Loucy (cell line): ENCODE measurements at regions not wholly inside any gene's neighbourhood (a gene's known extent, or its start where the extent isn't known, plus 50 kb on each side); places are given as distances from the start of the nearest gene placed in this dataset.

ENCODE experiments used
- H2AFZ ChIP-seq: fragments of 200-600 bp; sonication (generic); 2 replicates; pipeline ENCODE4 v1.6.0; 2016; ENCODE audit warnings: antibody characterized with exemption, mild to moderate bottlenecking, low read length, moderate library complexity
- H3F3A ChIP-seq: fragments of 200-600 bp; 2 replicates; pipeline ENCODE4 v1.6.0; 2016; ENCODE audit warnings: antibody characterized with exemption, low read depth, mild to moderate bottlenecking
- H3K27me3 ChIP-seq: fragments of 200-600 bp; sonication (generic); 2 replicates; pipeline ENCODE4 v1.6.1; 2014; ENCODE audit warnings: low read length, mild to moderate bottlenecking; ENCODE audit not compliant: insufficient read depth, poor library complexity, severe bottlenecking
- H3K36me3 ChIP-seq: fragments of 200-600 bp; sonication (generic); 2 replicates; pipeline ENCODE4 v1.6.1; 2016; ENCODE audit warnings: low read length; ENCODE audit not compliant: insufficient read depth
- H3K4me1 ChIP-seq: fragments of 200-600 bp; sonication (generic); 2 replicates; pipeline ENCODE4 v1.5.1; 2014; ENCODE audit warnings: low read length, mild to moderate bottlenecking; ENCODE audit not compliant: insufficient read depth, poor library complexity, severe bottlenecking
- H3K4me2 ChIP-seq: fragments of 200-600 bp; sonication (generic); 2 replicates; pipeline ENCODE4 v1.6.0; 2014; ENCODE audit warnings: antibody characterized with exemption, low read length, low read depth, mild to moderate bottlenecking; ENCODE audit not compliant: poor library complexity, severe bottlenecking
- H3K4me3 ChIP-seq: fragments of 200-600 bp; sonication (generic); 2 replicates; pipeline ENCODE4 v1.5.1; 2014; ENCODE audit warnings: low read length, mild to moderate bottlenecking, mixed read lengths; ENCODE audit not compliant: poor library complexity, severe bottlenecking
- H3K79me2 ChIP-seq: fragments of 200-600 bp; sonication (generic); 2 replicates; pipeline ENCODE4 v1.6.1; 2014; ENCODE audit warnings: low read length; ENCODE audit not compliant: insufficient read depth
- H3K9ac ChIP-seq: fragments of 200-600 bp; sonication (generic); 2 replicates; pipeline ENCODE4 v1.6.0; 2014; ENCODE audit warnings: mild to moderate bottlenecking, low read depth, low read length, moderate library complexity; ENCODE audit not compliant: poor library complexity, severe bottlenecking
- H3K9me2 ChIP-seq: fragments of 200-600 bp; sonication (generic); replicated peaks from 2 replicates; pipeline ENCODE4 v1.6.1; 2016; ENCODE audit warnings: low read depth, low read length, mixed read lengths
- H3K9me3 ChIP-seq: fragments of 200-600 bp; sonication (generic); 2 replicates; pipeline ENCODE4 v1.6.1; 2014; ENCODE audit warnings: mild to moderate bottlenecking, antibody characterized with exemption, low read length, low read depth; ENCODE audit not compliant: insufficient read depth
- H4K20me1 ChIP-seq: fragments of 200-600 bp; sonication (generic); 2 replicates; pipeline ENCODE4 v1.6.0; 2014; ENCODE audit warnings: antibody characterized with exemption, low read length, mild to moderate bottlenecking; ENCODE audit not compliant: insufficient read depth, poor library complexity, severe bottlenecking
- EZH2phosphoT487 ChIP-seq: fragments of 200-600 bp; IDR thresholded peaks from 2 replicates; pipeline ENCODE4 v1.6.1; 2018; ENCODE audit warnings: antibody characterized with exemption, mild to moderate bottlenecking, moderate library complexity, borderline replicate concordance
- TF ChIP-seq, protein P1 (sequence below): fragments of 200-600 bp; sonication (generic); conservative IDR thresholded peaks from 2 replicates; pipeline ENCODE4 v1.5.1; 2014; ENCODE audit warnings: mild to moderate bottlenecking, antibody characterized with exemption, low read length

DNA sequence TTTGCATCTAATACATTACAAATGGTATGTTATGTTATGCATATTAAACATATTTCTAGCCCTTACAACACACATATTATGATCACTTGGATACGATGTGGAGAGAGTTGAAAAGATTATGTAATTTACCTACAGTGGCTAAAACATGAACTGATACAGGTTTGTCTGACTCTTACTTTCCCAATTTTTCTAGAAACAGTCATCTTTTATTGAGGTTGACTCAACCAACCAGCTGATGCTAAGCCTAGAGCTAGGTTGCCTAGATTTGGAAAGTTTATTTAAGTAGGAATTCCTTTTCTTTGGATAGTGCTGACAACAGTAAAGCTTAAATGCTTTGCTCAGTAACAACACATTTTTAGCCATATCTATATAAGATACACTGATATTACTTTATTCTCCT is 1215.1 kb downstream of the ADGRL3 start:
- H4K20me1 ChIP-seq = no peaks in the 10 kb centered on the region
- no peak overlapping the region for H2AFZ ChIP-seq
- H3K79me2 ChIP-seq = no peaks in the 10 kb centered on the region
- no peaks in the 10 kb centered on the region for H3K27me3 ChIP-seq
- H3K4me1 ChIP-seq = no peaks in the 10 kb centered on the region
- no peak overlapping the region for H3K4me3 ChIP-seq
- H3K9me2 ChIP-seq = no peaks in the 10 kb centered on the region
- H3K9ac ChIP-seq = no peak overlapping the region
- TF ChIP-seq, protein P1, sequence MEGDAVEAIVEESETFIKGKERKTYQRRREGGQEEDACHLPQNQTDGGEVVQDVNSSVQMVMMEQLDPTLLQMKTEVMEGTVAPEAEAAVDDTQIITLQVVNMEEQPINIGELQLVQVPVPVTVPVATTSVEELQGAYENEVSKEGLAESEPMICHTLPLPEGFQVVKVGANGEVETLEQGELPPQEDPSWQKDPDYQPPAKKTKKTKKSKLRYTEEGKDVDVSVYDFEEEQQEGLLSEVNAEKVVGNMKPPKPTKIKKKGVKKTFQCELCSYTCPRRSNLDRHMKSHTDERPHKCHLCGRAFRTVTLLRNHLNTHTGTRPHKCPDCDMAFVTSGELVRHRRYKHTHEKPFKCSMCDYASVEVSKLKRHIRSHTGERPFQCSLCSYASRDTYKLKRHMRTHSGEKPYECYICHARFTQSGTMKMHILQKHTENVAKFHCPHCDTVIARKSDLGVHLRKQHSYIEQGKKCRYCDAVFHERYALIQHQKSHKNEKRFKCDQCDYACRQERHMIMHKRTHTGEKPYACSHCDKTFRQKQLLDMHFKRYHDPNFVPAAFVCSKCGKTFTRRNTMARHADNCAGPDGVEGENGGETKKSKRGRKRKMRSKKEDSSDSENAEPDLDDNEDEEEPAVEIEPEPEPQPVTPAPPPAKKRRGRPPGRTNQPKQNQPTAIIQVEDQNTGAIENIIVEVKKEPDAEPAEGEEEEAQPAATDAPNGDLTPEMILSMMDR = no peak
- TF ChIP-seq EZH2phosphoT487 = no peak
- no peak overlapping the region for H3K4me2 ChIP-seq
- H3F3A ChIP-seq = no peaks in the 10 kb centered on the region
- no peaks in the 10 kb centered on the region for H3K36me3 ChIP-seq
- no peaks in the 10 kb centered on the region for H3K9me3 ChIP-seq

DNA sequence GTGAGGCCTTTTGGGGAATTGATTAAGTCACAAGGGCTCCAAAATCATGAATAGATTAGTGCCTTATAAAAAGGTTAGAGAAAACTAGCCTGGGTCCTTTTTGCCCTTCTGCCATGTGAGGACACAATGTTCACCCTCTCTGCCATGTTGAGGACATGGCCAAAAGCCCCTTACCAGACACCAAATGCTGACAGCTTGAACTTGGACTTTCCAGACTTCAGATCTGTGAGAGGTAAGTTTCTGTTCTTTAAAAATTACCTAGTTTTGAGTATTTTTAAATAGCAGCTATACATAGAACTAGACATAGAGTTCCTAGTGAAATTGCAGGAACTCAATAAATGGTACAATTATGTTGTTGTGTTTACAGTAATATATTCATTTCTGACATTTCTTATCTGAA is 1214.4 kb downstream of the ADGRL3 start:
- Histone ChIP-seq H3K9me2 (no peaks in the 10 kb centered on the region), H3K4me3 (no peak overlapping the region), H4K20me1 (no peaks in the 10 kb centered on the region), H3K79me2 (no peaks in the 10 kb centered on the region), H3K4me2 (no peak overlapping the region), H2AFZ (no peak overlapping the region), H3F3A (no peaks in the 10 kb centered on the region), H3K27me3 (no peaks in the 10 kb centered on the region), H3K9me3 (no peaks in the 10 kb centered on the region), H3K4me1 (no peaks in the 10 kb centered on the region), H3K36me3 (no peaks in the 10 kb centered on the region), H3K9ac (no peak overlapping the region)
- TF ChIP-seq, protein P1 = no peak
- no peak for TF ChIP-seq EZH2phosphoT487

DNA sequence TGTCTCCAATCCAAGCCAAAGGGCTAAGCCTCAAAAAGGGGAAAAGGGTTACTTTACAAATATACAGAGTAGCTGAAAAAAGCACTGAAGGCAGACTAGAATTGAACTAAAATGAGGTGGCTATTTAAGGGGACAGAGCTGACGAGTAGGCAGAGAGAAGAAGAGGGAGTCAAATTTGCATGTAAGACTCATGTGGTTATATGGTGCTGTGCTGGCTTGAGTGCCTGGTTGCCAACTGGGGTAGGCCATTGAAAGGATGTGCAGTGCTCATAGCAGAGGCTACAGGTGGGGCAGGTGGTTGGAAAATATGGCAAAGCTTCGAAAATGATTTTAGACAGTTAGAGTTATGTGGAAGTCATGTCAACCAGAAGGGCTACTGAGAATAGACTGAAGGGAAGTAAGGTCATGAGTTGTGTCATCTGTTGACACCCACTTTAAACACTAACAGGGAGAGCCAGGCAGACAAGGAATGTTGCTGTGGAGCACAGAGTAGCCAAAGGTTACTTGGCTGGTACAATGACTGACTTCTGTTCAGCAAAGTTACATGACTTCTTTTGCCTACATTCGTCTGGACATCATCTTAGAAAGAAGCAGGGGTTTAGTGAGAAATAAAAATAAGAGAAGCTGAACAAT is 1210.4 kb downstream of the ADGRL3 start:
- H3K36me3 ChIP-seq = no peaks in the 10 kb centered on the region
- H3K9me2 ChIP-seq = no peaks in the 10 kb centered on the region
- no peak overlapping the region for H2AFZ ChIP-seq
- no peaks in the 10 kb centered on the region for H3K27me3 ChIP-seq
- no peak overlapping the region for H3K4me3 ChIP-seq
- no peak overlapping the region for H3K4me2 ChIP-seq
- H3F3A ChIP-seq = no peaks in the 10 kb centered on the region
- H4K20me1 ChIP-seq = no peaks in the 10 kb centered on the region
- H3K9me3 ChIP-seq = no peaks in the 10 kb centered on the region
- H3K4me1 ChIP-seq = no peaks in the 10 kb centered on the region
- no peaks in the 10 kb centered on the region for H3K79me2 ChIP-seq
- H3K9ac ChIP-seq = no peak overlapping the region
- no peak for TF ChIP-seq EZH2phosphoT487
- TF ChIP-seq, protein P1 = no peak
